22Rv1 (cell line): ENCODE measurements at regions not wholly inside any gene's neighbourhood (a gene's known extent, or its start where the extent isn't known, plus 50 kb on each side); places are given as distances from the start of the nearest gene placed in this dataset.

Experiments used
- H3K27ac ChIP-seq: fragments of 450-650 bp; 2 replicates; pipeline ENCODE4 v1.5.1; 2017
- CTCF ChIP-seq: fragments of 450-650 bp; IDR thresholded peaks from 2 replicates; pipeline ENCODE4 v1.5.1; 2017; ENCODE audit warnings: mild to moderate bottlenecking
- ZFX ChIP-seq: fragments of 450-650 bp; IDR thresholded peaks from 2 replicates; pipeline ENCODE4 v1.6.1; 2017; ENCODE audit warnings: antibody characterized with exemption, borderline replicate concordance

- TF ChIP-seq CTCF (no peak), ZFX (no peak)
Measured at GRCh38 chr16:64138621-64139020, 983.2 kb downstream of the CDH11 start.

GRCh38 chr16:64138006-64138405 lies 983.9 kb downstream of the CDH11 start:
- H3K27ac ChIP-seq: no peak overlapping the region
- no peak for TF ChIP-seq CTCF
- TF ChIP-seq ZFX: no peak

More at GRCh38 chr16:64138621-64139020, 983.2 kb downstream of the CDH11 start:
- no peak overlapping the region for H3K27ac ChIP-seq

- TF ChIP-seq CTCF (no peak), ZFX (no peak)
- no peak overlapping the region for H3K27ac ChIP-seq
Measured at GRCh38 chr16:64136743-64137142, 985.1 kb downstream of the CDH11 start.

GRCh38 chr16:64136314-64136713 lies 985.5 kb downstream of the CDH11 start:
- TF ChIP-seq ZFX (no peak), CTCF (no peak)

GRCh38 chr16:64133366-64133765 lies 988.5 kb downstream of the CDH11 start:
- TF ChIP-seq ZFX (no peak), CTCF (no peak)

More at GRCh38 chr16:64136314-64136713, 985.5 kb downstream of the CDH11 start:
- no peak overlapping the region for H3K27ac ChIP-seq

GRCh38 chr16:64132759-64133361 lies 989.0 kb downstream of the CDH11 start:
- no peak overlapping the region for H3K27ac ChIP-seq
- no peak for TF ChIP-seq ZFX
- TF ChIP-seq CTCF: no peak

More at GRCh38 chr16:64133366-64133765, 988.5 kb downstream of the CDH11 start:
- no peak overlapping the region for H3K27ac ChIP-seq

- TF ChIP-seq ZFX (no peak), CTCF (no peak)
- no peak overlapping the region for H3K27ac ChIP-seq
Measured at GRCh38 chr16:64132190-64132589, 989.7 kb downstream of the CDH11 start.
